Right lobe of liver (tissue), 4 donors: ENCODE measurements at regions not wholly inside any gene's neighbourhood (a gene's known extent, or its start where the extent isn't known, plus 50 kb on each side); places are given as distances from the start of the nearest gene placed in this dataset.

Experiments
- CTCF ChIP-seq, 4 donors: fragments of 200-600 bp in 3 of 4; fragments of 450-650 bp in 1 of 4; IDR thresholded peaks; one replicate each; pipeline versions ENCODE4 v1.5.1 to v1.8.0; 2016 to 2022; ENCODE audit warnings: antibody characterized with exemption in 4 of 4, mild to moderate bottlenecking in 2 of 4
- POLR2A ChIP-seq: fragments of 450-650 bp; IDR thresholded peaks from one replicate; pipeline ENCODE4 v1.6.1; 2017; ENCODE audit warnings: antibody characterized with exemption, mild to moderate bottlenecking
- donor health status: DM: no; HTN: no; CAD: no.
- donor health status: DM: no; HTN: no; CAD: no.
- donor health status: DM: no; HTN: yes; CAD: no.

GRCh38 chr12:77510985-77511384, 319.7 kb upstream of the NAV3 start:
- TF ChIP-seq CTCF (IDR thresholded peaks at IDR 0.05) (no peak), POLR2A (no peak)
